NCI-H2081 (cell line): ENCODE measurements at regions not wholly inside any gene's neighbourhood (a gene's known extent, or its start where the extent isn't known, plus 50 kb on each side); places are given as distances from the start of the nearest gene placed in this dataset.

Experiments
- DNase-seq, 2 experiments: peaks; one replicate each; lab custom pipeline; 2025; lab: John Stamatoyannopoulos, UW

- DNase-seq = no peak
These were observed 107.1 kb upstream of the FAM20C start for GRCh38 chr7:85074-85882.

- no peak for DNase-seq
These were observed 106.4 kb upstream of the FAM20C start for GRCh38 chr7:85883-86515.

GRCh38 chr7:86629-87028 is 105.7 kb upstream of the FAM20C start:
- DNase-seq = no peak

- no peak for DNase-seq
These were observed 105.3 kb upstream of the FAM20C start for GRCh38 chr7:87047-87446.

GRCh38 chr7:87671-88070 is 104.7 kb upstream of the FAM20C start:
- no peak for DNase-seq

- DNase-seq = no peak
These were observed 104.1 kb upstream of the FAM20C start for GRCh38 chr7:88095-88926.

- no peak for DNase-seq
These were observed 103.5 kb upstream of the FAM20C start for GRCh38 chr7:88927-89231.

GRCh38 chr7:89232-90019 is 102.9 kb upstream of the FAM20C start:
- no peak for DNase-seq

- DNase-seq = no peak
These were observed 102.0 kb upstream of the FAM20C start for GRCh38 chr7:90111-91063.

GRCh38 chr7:91396-92175 is 100.8 kb upstream of the FAM20C start:
- no peak for DNase-seq

- no peak for DNase-seq
These were observed 100.1 kb upstream of the FAM20C start for GRCh38 chr7:92231-92674.

GRCh38 chr7:92888-93672 is 99.3 kb upstream of the FAM20C start:
- DNase-seq = no peak

- DNase-seq = no peak
These were observed 98.0 kb upstream of the FAM20C start for GRCh38 chr7:94251-94801.

GRCh38 chr7:95180-95862 is 97.0 kb upstream of the FAM20C start:
- no peak for DNase-seq

GRCh38 chr7:95863-96260 is 96.5 kb upstream of the FAM20C start:
- no peak for DNase-seq

GRCh38 chr7:96861-97260 is 95.5 kb upstream of the FAM20C start:
- no peak for DNase-seq

GRCh38 chr7:97310-97841 is 95.0 kb upstream of the FAM20C start:
- DNase-seq = no peak
